Activated CD4-positive, alpha-beta T cell treated with anti-CD3 and anti-CD28 coated beads, Interleukin-2, Interleukin-6, amounts not matched to agents 100 ng/mL and 50 ng/mL, durations not matched to agents 16 hours and 8 hours (primary cell): ENCODE measurements at regions not wholly inside any gene's neighbourhood (a gene's known extent, or its start where the extent isn't known, plus 50 kb on each side); places are given as distances from the start of the nearest gene placed in this dataset.
"Not testable (repeated sequence)": the region's sequence is repeated elsewhere in the genome, so short reads cannot be mapped to it uniquely, and the experiment has no call there.

ENCODE experiments used
- DNase-seq: peaks from one replicate; pipeline ENCODE4 v3.0.0-alpha.2; 2020

DNA sequence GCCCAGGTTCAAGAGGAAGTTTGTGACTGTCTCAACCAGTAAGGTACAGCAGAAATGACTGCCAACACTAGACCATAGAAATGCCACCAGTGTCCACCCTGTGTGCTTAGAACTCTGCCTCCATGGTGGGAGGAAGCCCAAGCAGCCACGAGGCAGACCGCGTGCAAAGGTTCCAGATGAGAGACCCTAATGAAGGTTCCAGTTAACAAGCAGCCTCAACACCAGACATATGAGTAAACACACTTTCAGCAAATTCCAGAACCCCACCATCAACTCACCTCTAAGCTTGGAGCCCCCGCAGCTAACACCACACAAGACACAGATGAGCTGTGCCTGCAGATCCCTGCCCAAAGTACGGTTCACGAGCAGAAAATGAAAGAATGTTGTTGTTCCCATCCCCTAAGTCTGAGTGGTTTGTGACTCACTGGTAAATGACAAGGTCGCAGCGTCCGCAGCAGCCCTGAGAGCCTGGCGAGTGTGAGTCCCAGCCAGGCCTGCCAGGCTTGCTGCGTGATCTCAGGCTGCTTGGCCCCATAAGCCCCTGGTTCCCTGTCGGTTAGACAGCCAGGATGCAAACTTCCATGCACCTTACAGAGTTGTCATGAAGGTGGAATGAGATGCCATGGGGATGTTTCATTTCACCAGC is 193.7 kb downstream of the C16orf95 start:
- no peak for DNase-seq

DNA sequence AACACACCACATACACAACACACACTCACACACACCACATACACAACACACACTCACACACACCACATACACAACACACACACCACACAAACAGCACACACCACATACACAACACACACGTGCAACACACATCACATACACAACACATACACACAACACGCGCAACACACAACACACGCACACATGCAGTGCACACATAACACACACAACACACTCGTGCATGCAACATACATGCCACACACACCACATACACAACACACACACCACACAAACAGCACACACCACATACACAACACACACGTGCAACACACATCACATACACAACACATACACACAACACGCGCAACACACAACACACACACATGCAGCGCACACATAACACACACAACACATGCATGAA is 192.8 kb downstream of the C16orf95 start:
- DNase-seq, result not testable (repeated sequence)

DNA sequence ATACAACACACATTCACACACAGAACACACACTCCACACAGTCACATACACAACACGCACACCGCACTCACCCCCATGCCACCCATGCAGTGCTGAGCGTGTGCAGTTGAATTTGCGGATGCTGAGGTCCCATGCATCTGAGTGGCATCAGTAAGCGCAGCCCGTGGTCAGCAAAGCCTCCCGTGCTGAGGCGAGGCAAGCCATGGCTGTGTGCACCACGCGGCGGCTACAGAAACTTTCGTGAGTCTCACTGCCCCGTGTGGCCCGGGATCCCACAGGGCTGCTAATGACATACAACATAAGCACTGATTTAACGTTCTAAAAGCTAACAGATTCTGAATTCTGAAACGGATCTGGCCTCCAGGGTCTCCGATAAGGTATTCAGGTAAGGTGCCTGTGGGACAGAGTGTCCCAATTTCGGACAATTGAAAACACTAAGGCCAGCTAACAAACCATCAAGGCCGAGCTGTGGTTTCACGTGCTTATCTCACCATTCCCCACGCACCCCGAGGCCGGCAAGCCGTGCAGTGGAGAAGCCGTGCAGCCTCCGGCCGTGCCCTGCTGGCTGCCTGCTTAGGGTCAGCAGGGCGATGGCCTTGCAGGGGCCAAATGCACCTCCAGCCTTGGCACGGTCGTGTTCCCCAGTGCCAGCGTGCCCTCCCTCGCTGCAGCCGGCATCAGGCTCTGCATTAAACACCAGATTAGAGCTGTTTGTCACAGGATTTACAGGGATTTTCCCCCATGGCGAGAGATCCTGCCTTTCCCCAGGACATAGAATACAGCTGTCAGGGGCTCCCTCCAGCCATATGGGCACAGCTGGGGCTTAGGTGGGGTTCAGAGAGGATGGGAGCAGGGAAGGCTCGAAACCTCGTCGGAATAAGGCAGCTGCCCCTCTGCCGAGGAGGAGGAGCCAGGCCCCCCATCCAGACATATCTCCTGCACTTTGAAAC is 191.7 kb downstream of the C16orf95 start:
- no peak for DNase-seq

DNA sequence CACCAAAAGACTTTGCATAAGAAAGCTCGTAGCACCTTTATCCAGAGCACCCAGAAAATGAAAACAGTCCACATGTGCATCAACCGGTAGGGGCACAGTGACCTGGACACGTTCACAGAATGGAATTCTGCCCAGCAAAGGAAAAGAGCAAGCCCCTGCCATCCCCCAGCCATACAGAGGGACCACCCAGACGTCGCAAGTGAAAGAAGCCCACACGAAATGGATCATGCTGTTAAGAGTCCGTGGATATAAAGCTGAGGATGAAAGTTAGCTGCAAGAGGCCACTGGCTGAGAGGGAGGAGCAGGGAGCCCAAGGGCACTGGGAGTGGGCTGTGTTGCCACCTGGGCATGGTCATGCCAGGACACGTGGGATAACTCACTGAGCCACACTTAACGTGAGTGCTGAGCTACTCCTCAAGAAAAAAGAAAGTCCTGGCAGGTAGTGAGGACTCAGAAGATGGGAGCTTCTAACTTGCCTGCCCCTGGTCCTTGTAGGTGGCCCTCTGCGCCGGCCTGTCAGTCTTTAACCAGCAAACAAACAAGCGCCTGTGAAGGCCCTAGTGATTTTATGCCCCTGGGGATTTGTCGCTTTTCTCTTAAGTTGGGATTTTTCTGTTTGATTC is 190.7 kb downstream of the C16orf95 start:
- DNase-seq, result no peak

DNA sequence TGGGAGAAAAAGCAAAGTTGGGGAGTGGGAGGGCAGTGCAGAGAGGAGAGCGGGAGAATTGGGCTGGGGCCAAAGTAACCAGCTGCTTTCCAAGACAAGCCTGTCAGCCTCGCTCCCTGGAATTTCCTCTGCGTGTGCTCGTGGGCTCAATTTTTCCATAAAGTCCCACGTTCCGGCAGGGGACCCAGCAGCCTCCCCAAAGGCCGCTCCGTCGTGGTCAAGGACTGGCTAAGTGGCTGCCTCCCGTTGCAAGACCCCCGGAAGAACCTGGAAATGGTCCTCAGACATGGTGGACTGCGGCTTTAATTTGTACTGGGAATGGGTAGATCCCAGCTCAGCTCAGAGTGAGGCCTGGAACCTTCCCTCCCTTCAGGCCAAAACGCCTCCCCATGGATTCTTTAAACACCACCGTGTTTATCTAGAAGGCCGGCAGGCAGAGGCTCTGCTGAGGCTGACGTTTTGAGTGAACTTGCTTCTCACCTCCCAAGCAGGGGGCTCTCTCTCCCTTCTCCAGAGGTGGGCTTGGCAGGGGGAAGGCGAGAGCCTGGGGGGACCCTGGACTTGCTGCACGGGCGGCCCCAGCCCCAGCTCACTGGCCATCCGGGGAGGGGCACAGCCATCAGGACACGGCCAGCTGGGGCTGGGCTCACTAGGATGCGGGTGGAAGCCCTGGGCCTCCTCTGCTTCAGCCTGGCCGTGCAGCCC is 190.0 kb downstream of the C16orf95 start:
- DNase-seq, result no peak

DNA sequence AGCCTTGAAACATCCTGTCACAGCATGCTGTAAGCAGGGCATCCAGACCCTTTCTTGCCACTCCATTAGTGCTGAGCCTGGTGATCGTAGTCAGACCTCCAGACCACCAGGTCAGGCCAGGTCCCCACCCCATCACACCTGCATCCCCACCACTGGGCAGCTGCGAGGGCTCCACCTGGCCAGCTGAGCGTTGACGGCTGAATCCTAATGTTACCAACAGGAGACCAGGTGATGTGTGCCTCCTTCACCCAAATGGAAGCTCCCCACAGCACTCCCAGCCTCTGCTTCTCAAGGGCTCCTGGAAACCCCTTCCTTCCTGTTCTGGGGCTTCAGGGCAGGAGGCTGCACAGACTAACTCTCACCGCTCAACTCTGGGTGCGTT is 189.4 kb downstream of the C16orf95 start:
- DNase-seq, result no peak

DNA sequence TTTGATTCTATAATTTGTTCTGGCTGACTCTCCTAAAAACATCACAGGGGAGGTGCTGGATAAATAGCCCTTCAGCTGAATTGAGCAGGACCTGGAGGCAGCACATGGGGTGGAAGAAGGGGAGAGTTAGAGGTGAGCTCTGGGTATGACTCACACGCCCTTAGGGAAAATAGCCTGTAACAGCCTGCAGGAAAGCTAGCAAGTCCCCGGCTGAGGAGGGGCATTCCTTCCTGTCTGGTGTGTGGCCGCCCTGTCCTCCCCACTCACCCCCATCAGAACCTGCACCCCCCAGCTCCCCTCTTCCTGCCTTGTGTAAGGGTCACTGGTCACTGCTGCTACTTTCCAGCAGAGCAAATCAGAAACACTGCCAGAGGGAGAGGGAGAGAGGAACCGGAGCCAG is 187.4 kb downstream of the C16orf95 start:
- DNase-seq, result no peak

DNA sequence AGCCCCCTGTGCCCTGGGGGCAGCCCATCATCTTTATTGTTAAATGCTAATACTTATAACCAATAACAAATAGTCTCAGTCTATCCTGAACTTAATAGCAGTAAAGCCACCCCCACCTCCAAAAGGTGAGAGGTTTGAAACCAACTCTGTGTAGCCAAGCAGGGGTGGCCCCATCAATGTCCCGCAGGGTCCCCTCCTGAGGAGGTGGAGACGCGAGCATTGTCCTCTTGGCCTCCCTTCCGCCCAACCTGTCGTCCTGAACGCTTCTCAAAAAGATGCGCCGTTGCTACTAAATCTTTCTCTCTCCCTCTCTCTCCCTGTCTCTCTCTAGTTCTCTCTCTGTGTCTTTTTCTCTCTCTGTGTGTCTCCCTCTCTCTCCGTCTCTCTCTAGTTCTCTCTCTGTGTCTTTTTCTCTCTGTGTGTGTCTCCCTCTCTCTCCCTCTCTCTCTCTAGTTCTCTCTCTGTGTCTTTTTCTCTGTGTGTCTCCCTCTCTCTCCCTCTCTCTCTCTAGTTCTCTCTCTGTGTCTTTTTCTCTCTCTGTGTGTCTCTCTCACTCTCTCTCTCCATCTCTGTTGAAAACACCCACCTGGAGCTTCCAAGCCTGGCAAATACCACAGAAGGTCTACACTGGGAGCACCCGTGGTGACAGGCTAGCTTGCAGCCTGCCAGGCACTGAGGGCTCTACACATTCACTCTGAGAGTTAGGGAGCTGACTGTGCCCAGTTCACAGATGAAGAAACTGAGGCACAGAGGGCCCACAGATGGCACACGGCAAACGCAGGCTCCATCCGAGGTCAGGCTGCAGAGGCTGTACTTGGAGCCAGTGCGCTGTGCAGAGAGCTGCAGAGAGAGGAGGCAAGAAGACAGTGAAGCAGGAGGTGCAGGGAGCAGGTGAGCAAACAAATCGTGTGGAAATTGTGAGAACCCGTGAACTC is 185.9 kb downstream of the C16orf95 start:
- DNase-seq, result no peak

DNA sequence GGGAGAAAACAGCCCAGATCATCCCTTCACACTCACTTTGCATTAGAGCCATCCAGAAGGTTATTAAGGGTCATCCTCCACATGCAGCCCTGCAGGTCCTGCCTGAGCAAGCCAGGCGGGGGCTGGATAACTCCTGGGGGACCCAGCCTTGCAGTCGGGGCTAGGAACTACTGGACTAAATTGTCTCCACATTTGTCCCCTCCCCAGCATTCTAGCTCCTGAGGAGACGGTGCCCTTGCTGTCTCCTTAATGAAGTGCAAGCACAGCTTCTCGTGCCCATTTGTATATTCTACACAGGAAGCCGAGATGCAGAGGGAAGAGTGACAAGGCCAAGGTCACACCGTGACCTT is 185.2 kb downstream of the C16orf95 start:
- no peak for DNase-seq

DNA sequence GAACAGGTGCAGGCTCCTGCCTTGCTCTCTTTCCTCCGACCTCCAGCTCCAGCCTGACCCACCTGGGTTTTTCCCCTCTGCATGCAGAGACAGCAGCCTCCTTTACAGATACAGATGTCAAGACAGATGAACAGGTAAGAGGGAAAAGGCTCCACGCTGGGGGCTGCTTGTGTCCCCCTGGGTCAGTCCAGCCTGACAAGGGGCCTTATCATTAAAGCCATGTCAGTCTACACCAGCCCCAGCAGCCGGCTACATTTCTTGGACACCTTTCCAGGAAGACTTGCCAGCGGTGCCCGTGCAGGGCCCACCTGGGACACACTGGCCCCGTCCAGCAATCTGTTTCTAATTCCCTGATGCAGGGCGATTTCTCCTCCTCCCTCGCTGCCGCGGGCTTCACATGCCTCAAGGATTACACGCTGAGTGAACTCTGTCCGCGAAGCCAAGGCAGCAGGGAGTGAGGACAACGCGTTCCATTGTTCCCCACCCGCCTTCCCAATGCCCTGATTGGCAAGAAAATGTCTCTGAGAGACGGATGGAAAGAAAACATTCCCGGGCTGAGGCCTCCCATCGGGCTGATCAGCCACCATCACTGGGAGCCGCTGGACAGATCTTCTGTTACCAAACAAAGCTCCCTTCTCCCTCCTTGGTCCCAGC is 184.7 kb downstream of the C16orf95 start:
- DNase-seq, result no peak

DNA sequence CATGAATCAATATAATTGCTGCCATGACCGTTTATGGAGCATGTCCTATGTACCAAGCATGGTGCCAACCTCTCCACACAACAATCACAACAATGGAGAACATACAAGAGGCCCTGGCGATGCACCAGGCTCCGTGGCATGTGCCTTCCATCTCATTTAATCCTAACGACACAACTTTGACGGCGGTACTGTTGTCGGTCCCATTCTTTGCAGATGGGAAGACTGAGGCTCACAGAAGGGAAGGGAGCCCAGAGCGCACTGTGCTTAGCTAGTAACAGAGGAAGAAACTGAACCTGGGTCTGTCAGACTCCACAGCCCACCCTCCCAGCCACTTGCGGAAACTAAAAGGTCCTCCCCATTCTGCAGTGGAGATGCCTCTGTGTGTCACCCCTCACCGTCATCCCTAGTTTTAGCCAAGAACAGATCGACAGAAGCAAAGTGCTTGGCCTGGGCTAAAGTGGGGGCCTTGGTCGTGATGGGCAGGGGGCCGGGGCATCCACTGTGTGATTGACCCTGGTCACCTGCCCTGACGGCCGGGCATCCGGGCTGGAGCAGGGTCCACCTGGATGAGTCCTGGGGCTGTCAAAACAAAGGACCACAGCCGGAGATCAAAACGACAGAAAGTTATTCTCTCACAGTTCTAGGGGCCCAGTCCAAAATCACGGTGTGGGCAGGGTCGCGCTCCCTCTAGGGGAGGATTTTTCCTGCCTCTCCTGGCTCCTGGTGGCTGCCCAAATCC is 183.9 kb downstream of the C16orf95 start:
- DNase-seq, result no peak

DNA sequence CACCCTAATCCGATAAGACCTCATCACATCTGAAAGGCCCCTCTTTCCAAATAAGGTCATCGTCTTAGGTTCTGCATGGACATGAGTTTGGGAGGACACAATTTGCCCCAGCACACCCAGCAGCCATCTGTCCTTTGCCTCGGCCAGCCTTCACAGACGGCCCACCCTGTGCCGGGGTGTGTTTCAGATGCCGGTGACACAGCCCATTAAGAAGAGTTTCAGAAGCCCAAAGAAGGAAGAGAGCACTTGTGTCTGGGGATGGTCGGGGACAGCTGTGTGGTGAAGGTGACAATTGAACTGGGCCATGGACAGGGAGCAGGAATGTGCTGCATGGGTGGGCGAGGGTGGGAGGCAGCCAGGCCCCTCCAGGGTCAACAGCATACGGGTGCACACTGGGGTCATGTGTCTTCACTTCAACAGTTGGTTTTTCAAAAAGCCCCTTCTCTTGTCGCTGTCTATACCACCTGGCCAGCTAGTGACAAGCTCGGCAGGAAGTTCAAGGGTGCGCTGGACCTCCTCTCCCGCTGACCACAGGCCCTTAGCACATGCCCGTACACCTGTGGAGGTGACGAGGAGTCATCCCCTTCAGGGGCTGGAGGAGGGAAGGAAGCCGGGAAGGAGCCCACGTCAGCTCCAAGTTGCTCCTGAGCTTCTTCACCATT is 183.1 kb downstream of the C16orf95 start:
- no peak for DNase-seq

DNA sequence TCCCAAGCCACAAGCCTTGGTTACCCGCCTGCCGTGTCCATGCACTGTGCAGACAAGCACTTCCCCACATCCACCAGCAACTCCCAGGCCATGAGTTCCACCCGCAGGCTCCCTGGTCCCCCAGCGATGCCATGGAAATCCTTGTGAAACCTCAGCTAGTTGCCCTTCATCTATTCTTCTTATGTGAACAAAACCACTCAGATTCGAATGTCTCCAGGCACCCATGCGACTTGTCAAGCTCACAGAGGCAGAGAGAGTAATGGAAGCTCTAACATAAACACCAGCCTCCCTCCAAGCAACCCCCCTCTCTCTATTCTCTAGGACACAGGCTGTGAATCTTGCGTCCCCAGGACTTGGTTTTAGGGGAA is 182.6 kb downstream of the C16orf95 start:
- no peak for DNase-seq

DNA sequence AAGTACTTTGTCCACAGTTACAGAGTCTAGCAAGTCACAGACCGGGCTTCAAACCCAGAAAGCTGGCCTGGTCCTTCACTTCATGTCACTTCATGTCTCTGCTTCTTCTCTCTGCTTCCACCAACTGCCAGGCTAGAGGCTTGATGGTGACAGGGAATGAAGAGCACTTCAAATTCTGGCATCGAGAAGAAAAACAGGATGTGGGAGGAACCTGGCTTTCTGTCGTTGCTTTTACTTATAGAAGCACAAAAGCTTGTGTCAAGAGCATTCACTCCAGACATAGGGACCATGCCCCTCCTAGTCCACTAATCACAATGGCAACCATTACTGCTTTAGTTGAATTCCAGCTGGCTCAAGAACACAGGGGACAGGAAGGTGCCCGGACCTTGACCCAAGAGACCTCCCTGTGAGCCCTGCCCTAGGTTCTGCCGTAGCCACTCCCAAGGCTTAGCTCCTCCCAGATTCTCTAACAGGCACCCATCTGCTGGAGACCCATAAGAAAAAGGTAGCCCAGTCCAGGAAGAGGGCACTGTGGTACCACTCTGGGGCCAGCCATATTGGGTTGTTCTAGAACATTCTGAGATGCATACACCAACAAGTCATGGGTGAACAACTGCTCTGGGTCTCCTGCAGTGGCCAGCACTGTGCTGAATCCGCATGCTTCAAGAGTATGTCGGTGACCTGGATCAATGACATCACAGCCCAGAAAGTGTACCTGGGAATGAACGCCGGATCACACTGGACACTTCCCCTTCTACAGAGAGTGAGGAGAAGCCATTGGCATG is 181.8 kb downstream of the C16orf95 start:
- no peak for DNase-seq

DNA sequence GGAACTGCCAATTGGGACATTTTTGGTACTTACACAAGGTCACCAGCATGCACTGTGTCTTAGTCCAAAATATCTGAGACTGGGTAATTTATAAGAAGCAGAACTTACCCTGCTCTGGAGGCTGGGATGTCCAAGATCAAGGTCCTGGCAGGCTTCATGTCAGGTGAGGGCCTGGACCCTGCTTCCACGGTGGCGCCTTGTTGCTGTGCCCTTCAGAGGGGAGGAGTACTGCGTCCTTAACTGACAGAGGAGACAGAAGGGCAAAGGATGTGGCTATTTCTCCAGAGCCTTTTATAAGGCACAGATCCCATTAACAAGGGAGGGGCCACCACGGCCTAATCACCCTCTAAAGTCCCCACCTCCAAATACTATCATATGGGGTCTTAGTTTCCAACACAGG is 178.9 kb downstream of the C16orf95 start:
- DNase-seq, result no peak

DNA sequence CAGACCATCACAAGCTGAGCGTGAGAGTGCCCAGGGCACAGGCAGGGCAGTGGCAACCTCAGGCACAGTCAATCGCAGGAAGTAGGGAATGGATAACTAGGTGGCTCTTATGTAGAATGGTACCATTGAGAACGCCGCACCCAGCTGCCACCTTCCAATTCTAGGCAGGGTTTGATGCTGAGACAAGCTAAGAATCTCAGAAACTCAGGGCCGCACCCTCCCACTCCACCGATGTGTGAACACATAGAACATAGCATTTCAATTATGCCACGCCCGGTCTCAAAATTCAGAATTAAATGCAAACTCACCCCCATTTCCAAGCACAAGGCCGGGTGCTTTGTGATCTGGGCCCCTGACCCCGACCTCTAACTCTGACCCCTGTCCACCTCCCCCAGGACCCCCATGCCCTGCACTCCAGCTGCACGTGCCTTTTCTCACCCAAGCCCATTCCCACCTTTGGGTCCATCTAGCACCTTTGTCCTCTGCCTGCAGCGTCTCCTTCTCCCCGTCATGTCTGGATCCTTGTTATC is 178.4 kb downstream of the C16orf95 start:
- no peak for DNase-seq

DNA sequence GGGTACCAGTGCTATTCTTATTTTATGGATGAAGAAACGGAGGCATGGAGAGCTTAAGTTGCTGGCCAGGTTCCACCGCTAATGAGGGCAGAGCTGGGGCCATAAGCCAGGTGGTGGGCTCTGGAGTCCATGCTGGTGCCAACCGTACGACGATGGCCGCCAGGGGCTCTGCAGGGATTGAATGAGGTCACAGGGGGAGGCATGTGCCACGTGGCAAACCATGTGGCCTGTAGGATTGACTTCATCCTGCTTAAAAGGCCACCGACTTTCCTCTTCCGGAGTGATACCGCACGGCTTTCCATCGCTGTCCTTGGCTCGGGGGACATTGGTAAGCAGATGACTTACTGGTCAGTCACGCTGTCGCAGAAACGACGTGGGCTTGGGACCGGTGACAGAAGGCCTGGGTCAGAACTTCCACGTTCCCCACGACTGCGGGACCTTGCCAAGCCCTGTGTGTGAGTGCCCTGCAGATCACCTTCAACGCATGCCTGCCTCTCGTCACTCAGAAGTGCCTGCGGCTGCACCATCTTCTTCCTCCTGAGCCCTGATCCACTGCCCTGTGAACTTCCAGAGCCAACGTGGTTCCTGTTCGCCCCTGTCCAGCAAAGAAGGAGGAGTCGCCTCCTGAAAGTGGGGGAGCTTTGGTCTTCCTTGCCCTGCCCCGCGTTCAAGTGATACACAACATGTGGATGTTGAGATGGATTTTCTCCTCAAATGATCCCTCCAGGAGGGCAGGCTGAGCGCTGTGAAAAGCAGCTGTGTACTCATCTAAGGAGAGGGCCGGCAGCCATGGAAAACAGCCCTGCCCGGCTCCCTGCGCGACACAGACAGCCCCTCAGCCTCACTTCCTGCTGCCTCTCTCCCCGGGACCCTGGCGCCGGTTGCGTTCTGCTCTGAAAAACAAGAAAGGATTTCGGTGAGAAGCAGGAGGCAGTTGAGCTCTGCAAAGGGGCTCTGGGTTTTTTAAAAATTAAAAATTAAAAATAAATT is 176.7 kb downstream of the C16orf95 start:
- DNase-seq, result no peak

DNA sequence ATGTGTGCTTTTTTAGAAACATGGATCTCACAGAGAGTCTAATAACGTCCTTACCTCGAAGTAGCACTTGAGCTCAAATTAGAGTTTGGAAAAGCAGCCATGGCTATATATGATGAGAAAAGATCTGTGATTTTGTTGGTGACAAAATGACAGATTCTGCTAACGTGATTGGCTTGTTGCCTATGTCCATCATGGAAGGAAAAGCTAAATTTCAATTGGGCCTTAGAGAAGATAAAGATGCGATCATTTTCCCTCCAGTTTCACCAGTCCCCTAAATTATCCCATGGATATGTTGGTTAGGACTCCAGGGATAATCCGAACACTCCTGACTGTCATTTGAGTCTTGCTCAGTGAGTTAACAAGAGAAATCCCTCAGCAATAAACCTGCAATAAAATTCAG is 175.8 kb downstream of the C16orf95 start:
- no peak for DNase-seq
